IMR-90 (cell line): ENCODE measurements at regions not wholly inside any gene's neighbourhood (a gene's known extent, or its start where the extent isn't known, plus 50 kb on each side); places are given as distances from the start of the nearest gene placed in this dataset.

Experiments used
- CEBPB ChIP-seq: IDR thresholded peaks from 2 replicates; pipeline ENCODE4 v1.6.1; 2012; ENCODE audit warnings: low read depth, low read length, improper control_type of control experiment
- CTCF ChIP-seq: conservative IDR thresholded peaks from 2 replicates; pipeline ENCODE4 v1.5.1; 2012; ENCODE audit warnings: mild to moderate bottlenecking, low read depth, low read length, improper control_type of control experiment
- MXI1 ChIP-seq: IDR thresholded peaks from 2 replicates; pipeline ENCODE4 v1.6.1; 2012; ENCODE audit warnings: low read depth, mild to moderate bottlenecking, low read length, moderate library complexity, borderline replicate concordance
- POLR2A ChIP-seq: IDR thresholded peaks from 2 replicates; pipeline ENCODE4 v1.6.1; 2012; ENCODE audit warnings: mild to moderate bottlenecking, low read depth, low read length
- USF2 ChIP-seq: fragments of 150-350 bp; IDR thresholded peaks from 2 replicates; pipeline ENCODE4 v1.6.1; 2017; ENCODE audit warnings: mild to moderate bottlenecking, antibody characterized with exemption, low read length, low read depth

GRCh38 chr19:28523619-28524018, 689.3 kb downstream of the UQCRFS1 start:
- no peak for TF ChIP-seq MXI1
- no peak for TF ChIP-seq POLR2A
- TF ChIP-seq CTCF = no peak
- no peak for TF ChIP-seq USF2
- TF ChIP-seq CEBPB = no peak
